Testis (tissue), 2 donors: ENCODE measurements at regions not wholly inside any gene's neighbourhood (a gene's known extent, or its start where the extent isn't known, plus 50 kb on each side); places are given as distances from the start of the nearest gene placed in this dataset.
"Not testable (repeated sequence)": the region's sequence is repeated elsewhere in the genome, so short reads cannot be mapped to it uniquely, and the experiment has no call there.

ENCODE experiments used
- DNase-seq: peaks from one replicate; pipeline ENCODE4 v3.0.0-alpha.2; 2019
- H3K27ac ChIP-seq, 2 donors: fragments of 200-600 bp; sonication (generic); one replicate each; pipeline ENCODE4 v1.5.1; 2019
- H3K27me3 ChIP-seq: fragments of 200-600 bp; sonication (generic); one replicate; pipeline ENCODE4 v1.5.1; 2019
- H3K36me3 ChIP-seq: fragments of 200-600 bp; sonication (generic); one replicate; pipeline ENCODE4 v1.5.1; 2017; ENCODE audit warnings: low read depth; ENCODE audit errors: missing control alignments
- H3K4me1 ChIP-seq: fragments of 200-600 bp; sonication (generic); one replicate; pipeline ENCODE4 v1.5.1; 2019
- H3K4me3 ChIP-seq, 2 donors: fragments of 200-600 bp; sonication (generic); one replicate each; pipeline ENCODE4 v1.5.1; 2017 to 2019
- H3K9me3 ChIP-seq: fragments of 200-600 bp; sonication (generic); one replicate; pipeline ENCODE4 v1.5.1; 2017
- POLR2A ChIP-seq: fragments of 450-650 bp; IDR thresholded peaks from one replicate; pipeline ENCODE4 v1.6.1; 2017; ENCODE audit warnings: antibody characterized with exemption, mild to moderate bottlenecking, moderate library complexity
- WGBS, 2 donors: methylation state at CpG; one replicate each; pipeline ENCODE4 v1.1.5; 2018; 5-methylcytosine and 5-hydroxymethylcytosine counted together
- intact Hi-C: fragments of 100-400 bp; cut with DNase I; formaldehyde crosslinking; loops from one replicate; pipeline ENCODE4 v1.15.1; 2023; ENCODE audit warnings: low total_unique reads
- TF ChIP-seq, protein P1 (sequence below), 3 experiments: fragments of 450-650 bp in 2 of 3; fragments of 200-600 bp in 1 of 3; sonication (generic) in 1 of 3; IDR thresholded peaks; one replicate each; pipeline ENCODE4 v1.5.1; 2016 to 2019; ENCODE audit warnings: antibody characterized with exemption in 3 of 3, mild to moderate bottlenecking in 2 of 3, moderate library complexity in 1 of 3

DNA sequence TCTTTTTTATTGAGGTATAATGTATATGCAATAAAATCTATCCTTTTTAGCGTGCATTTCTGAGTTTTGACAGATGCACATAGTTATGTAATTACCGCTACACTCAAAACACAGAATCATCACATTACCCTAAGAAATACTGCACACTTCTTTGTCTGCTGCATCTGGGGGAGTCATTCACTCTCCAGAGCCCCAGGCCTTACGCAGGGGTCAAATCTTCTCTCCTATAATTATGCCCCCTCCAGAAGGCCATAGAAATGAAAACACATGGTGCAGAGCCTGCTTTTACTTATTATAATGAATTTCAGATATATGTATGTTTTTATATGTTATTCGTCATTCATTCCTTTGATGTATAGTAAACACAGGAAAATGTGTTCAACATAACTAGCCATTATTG is 296.5 kb upstream of the TMEM132C start:
- TF ChIP-seq, protein P1, sequence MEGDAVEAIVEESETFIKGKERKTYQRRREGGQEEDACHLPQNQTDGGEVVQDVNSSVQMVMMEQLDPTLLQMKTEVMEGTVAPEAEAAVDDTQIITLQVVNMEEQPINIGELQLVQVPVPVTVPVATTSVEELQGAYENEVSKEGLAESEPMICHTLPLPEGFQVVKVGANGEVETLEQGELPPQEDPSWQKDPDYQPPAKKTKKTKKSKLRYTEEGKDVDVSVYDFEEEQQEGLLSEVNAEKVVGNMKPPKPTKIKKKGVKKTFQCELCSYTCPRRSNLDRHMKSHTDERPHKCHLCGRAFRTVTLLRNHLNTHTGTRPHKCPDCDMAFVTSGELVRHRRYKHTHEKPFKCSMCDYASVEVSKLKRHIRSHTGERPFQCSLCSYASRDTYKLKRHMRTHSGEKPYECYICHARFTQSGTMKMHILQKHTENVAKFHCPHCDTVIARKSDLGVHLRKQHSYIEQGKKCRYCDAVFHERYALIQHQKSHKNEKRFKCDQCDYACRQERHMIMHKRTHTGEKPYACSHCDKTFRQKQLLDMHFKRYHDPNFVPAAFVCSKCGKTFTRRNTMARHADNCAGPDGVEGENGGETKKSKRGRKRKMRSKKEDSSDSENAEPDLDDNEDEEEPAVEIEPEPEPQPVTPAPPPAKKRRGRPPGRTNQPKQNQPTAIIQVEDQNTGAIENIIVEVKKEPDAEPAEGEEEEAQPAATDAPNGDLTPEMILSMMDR (IDR thresholded peaks at IDR 0.05) = no peak
- no peak for TF ChIP-seq POLR2A
- DNase-seq = no peak
- Histone ChIP-seq H3K36me3 (no peaks in the 10 kb centered on the region), H3K4me1 (no peaks in the 10 kb centered on the region), H3K9me3 (no peaks in the 10 kb centered on the region), H3K4me3 (no peak overlapping the region), H3K27ac (no peak overlapping the region), H3K27me3 (no peaks in the 10 kb centered on the region)
- intact Hi-C loops = no loop called here
- WGBS, 2 donors = 50 to 61% methylated on average over 4 of the region's 4 CpGs

- 79 to 82% methylated on average over 4 of the region's 4 CpGs for WGBS, 2 donors
- no peaks in the 10 kb centered on the region for H3K27me3 ChIP-seq
- TF ChIP-seq POLR2A = no peak
Observed at GRCh38 chr12:127980585-127980984, 286.4 kb upstream of the TMEM132C start.

GRCh38 chr12:127981875-127982274 is 285.1 kb upstream of the TMEM132C start:
- intact Hi-C loops = no loop called here
- no peak for TF ChIP-seq POLR2A
- TF ChIP-seq, protein P1 (IDR thresholded peaks at IDR 0.05) = no peak
- Histone ChIP-seq H3K4me3 (no peak overlapping the region), H3K27me3 (no peaks in the 10 kb centered on the region), H3K36me3 (no peaks in the 10 kb centered on the region), H3K9me3 (no peaks in the 10 kb centered on the region), H3K4me1 (no peaks in the 10 kb centered on the region), H3K27ac (no peak overlapping the region)
- 42 to 57% methylated on average over 5 of the region's 5 CpGs for WGBS, 2 donors
- no peak for DNase-seq

More at GRCh38 chr12:127980585-127980984, 286.4 kb upstream of the TMEM132C start:
- H3K4me1 ChIP-seq = no peaks in the 10 kb centered on the region
- H3K36me3 ChIP-seq = no peaks in the 10 kb centered on the region
- no peak overlapping the region for H3K4me3 ChIP-seq
- no peak overlapping the region for H3K27ac ChIP-seq
- no peaks in the 10 kb centered on the region for H3K9me3 ChIP-seq
- intact Hi-C loops = no loop called here
- DNase-seq = no peak

- 75 to 76% methylated on average over 6 to 50 of the region's 50 CpGs for WGBS, 2 donors
- H3K9me3 ChIP-seq, H3K36me3 ChIP-seq, H3K4me1 ChIP-seq, H3K27me3 ChIP-seq, intact Hi-C loops: not testable (repeated sequence)
- H3K27ac ChIP-seq = peak overlapping the region in 1 of 2 donors; percentile 18
- DNase-seq = peak; percentile 28
- peak overlapping the region; percentile 53 to 54 for H3K4me3 ChIP-seq
Observed at GRCh38 chr12:127983213-127983791, 283.7 kb upstream of the TMEM132C start.

- H3K27ac ChIP-seq = no peak overlapping the region
- no peaks in the 10 kb centered on the region for H3K4me1 ChIP-seq
- H3K36me3 ChIP-seq = no peaks in the 10 kb centered on the region
- WGBS, 2 donors = 56 to 63% methylated on average over 10 of the region's 10 CpGs
- TF ChIP-seq, protein P1 (IDR thresholded peaks at IDR 0.05) = no peak
- no peak for TF ChIP-seq POLR2A
- peak overlapping the region in 1 of 2 donors; percentile 54 for H3K4me3 ChIP-seq
- no peaks in the 10 kb centered on the region for H3K27me3 ChIP-seq
- intact Hi-C loops = no loop called here
- no peak for DNase-seq
- H3K9me3 ChIP-seq = no peaks in the 10 kb centered on the region
Observed at GRCh38 chr12:127984386-127985055, 282.4 kb upstream of the TMEM132C start.
